ENCODE measurements at regions not wholly inside any gene's neighbourhood (a gene's known extent, or its start where the extent isn't known, plus 50 kb on each side); places are given as distances from the start of the nearest gene placed in this dataset.

DNA sequence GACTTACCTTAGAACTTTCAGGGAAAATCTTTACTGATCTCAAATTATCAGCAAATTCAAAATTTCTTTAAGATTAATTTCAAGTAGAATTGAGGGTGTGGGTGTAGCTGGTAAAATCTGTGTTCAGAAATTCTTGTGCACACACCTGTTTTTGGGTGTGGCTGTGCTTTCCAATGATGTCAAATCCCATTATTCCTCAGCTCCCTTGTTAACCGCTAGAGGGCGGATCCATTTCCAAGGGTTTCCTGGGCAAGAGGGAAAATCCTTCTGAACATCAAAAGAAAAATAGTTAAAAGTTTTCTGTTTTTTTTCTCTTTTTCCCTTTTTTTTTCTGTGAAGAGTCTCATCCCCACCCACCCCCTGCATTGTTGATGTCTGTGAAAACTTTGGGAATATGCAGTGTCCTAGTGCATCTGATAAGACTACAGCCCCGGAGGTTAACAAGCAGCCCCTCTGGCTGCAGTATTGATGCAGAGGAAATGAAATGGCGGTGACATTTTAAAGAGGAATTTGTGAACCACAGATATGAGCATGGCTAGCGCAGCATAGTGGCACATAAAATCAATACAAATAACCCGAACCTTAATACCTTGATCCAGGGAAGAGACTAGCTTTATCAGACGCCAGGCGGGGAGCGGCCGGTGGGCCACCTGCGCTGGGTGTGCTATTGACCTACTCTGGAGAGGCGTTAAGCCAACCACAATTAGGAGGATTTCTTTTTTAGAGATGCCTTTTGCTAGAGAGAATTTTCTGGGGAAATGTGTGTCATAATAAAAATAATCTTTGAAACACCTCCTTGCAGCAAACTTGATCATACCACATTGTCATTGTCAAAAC is 130.9 kb downstream of the FOXA2 start:
- DNase-seq, result no peak
- intact Hi-C loops (cut with DNase I), result no loop called here
- 47 to 75% methylated on average over 12 of the region's 12 CpGs for WGBS, 2 donors
- H3K27ac ChIP-seq, result no peak overlapping the region
- peaks cover 0 to 10% (median 4%) of the 10 kb centered on the region in 4 donors for H3K4me1 ChIP-seq
- H3K27me3 ChIP-seq, result peaks cover 0 to 11% (median 0%) of the 10 kb centered on the region in 3 donors
- TF ChIP-seq POLR2A (IDR thresholded peaks at IDR 0.05), result no peak
- TF ChIP-seq, protein P1, sequence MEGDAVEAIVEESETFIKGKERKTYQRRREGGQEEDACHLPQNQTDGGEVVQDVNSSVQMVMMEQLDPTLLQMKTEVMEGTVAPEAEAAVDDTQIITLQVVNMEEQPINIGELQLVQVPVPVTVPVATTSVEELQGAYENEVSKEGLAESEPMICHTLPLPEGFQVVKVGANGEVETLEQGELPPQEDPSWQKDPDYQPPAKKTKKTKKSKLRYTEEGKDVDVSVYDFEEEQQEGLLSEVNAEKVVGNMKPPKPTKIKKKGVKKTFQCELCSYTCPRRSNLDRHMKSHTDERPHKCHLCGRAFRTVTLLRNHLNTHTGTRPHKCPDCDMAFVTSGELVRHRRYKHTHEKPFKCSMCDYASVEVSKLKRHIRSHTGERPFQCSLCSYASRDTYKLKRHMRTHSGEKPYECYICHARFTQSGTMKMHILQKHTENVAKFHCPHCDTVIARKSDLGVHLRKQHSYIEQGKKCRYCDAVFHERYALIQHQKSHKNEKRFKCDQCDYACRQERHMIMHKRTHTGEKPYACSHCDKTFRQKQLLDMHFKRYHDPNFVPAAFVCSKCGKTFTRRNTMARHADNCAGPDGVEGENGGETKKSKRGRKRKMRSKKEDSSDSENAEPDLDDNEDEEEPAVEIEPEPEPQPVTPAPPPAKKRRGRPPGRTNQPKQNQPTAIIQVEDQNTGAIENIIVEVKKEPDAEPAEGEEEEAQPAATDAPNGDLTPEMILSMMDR (IDR thresholded peaks at IDR 0.05), result peak in 2 of 4 experiments; percentile 18 to 22
- no peaks in the 10 kb centered on the region for H3K9me3 ChIP-seq
- no peaks in the 10 kb centered on the region for H3K36me3 ChIP-seq
- no peak overlapping the region for H3K4me3 ChIP-seq

DNA sequence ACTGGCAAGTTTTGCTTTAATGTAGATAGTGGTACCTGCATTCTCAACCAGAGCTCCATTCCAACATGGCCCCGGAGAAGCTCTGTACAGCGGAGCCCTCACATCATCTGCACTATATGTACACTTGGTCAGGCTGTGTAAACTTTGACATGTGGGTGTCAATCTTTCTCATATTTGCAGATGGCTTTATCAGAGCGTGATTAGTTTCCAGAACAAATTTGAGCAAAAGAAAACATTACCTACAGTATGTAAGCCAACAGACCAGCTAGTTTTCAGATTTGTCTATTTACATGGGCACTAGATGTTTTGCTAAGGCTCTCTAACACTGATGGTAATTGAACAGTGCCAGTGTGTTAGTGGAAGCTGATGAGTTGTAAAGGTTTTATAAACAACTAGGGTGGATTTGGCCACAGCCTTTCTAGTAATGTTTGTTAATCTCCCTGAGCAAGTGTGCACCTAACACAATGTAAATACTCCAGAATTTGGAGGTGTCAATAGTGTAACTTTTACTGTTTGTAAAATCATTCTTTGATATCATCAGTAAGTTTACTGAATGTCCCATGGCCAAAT is 131.8 kb downstream of the FOXA2 start:
- Histone ChIP-seq H3K27me3 (peaks cover 0 to 11% (median 0%) of the 10 kb centered on the region in 3 donors), H3K9me3 (no peaks in the 10 kb centered on the region), H3K4me1 (peaks cover 0 to 10% (median 4%) of the 10 kb centered on the region in 4 donors), H3K4me3 (no peak overlapping the region), H3K27ac (no peak overlapping the region), H3K36me3 (no peaks in the 10 kb centered on the region)
- intact Hi-C loops (cut with DNase I), result no loop called here
- TF ChIP-seq EP300 (IDR thresholded peaks at IDR 0.05) (no peak), POLR2AphosphoS5 (IDR thresholded peaks at IDR 0.05) (no peak), POLR2A (IDR thresholded peaks at IDR 0.05) (no peak)
- TF ChIP-seq, protein P1 (IDR thresholded peaks at IDR 0.05), result no peak
- no peak for DNase-seq
- WGBS, 2 donors, result 26 to 73% methylated on average over 3 of the region's 3 CpGs

DNA sequence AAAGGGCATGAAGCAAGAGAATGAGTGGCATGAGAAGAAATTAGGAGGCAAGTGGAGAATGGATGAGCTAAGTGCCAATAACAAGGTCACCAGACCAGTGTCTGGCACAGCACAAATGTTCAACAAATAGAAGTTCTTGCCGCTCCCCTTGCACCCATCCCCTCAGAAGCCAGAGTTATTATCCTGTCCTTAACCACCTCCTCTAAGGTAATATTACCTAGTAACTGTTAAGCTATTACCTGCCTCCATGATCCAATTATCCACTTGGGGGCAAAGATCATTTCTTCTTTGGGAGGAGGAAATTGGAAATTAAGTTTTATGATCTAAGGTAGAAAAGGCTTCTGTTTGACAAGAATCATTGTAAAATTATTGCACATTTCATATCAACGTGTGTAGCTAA is 133.8 kb downstream of the FOXA2 start:
- TF ChIP-seq EP300 (IDR thresholded peaks at IDR 0.05) (no peak), POLR2AphosphoS5 (IDR thresholded peaks at IDR 0.05) (no peak), POLR2A (IDR thresholded peaks at IDR 0.05) (no peak)
- TF ChIP-seq, protein P1 (IDR thresholded peaks at IDR 0.05), result no peak

DNA sequence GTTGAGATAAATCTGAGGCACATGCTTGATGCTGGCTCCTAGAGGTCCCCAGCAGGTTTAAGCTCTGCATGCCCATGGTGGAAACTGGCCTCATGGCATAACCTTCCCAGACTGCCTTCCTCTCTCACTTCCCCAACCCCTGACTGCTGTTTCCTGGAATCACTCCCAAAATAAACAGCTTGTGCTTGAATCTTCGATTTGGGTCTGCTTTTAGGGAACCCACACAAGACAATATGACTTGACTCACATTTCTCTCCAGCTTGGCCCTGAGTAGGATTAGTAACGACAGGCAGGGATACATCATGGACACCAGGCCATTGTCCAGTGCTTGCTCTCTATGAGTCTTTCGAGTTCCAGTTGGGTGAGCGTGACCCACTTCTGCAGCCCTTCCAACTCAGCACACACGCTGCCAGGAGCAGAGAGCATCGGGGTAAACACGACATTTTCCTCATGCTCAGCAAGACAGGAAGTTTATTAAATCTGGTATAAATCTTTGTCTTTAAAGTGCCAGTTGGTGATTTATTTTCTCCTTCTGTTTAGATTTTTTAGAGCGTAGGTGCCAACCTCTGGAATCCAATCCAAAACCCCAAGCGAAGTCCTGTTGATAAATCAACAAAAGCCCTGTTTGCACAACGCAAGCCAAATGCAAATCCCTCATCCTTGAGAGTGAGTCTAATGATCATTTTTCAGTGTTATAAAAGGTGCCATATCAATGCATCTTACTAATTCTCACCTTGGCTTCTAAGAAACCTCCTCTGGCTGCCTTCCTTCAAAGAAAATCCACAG is 135.0 kb downstream of the FOXA2 start:
- H3K9me3 ChIP-seq, result no peaks in the 10 kb centered on the region
- no peak overlapping the region for H3K27ac ChIP-seq
- no peak overlapping the region for H3K4me3 ChIP-seq
- DNase-seq, result no peak
- TF ChIP-seq POLR2A (IDR thresholded peaks at IDR 0.05) (no peak), EP300 (IDR thresholded peaks at IDR 0.05) (no peak), POLR2AphosphoS5 (IDR thresholded peaks at IDR 0.05) (no peak)
- TF ChIP-seq, protein P1 (IDR thresholded peaks at IDR 0.05), result no peak
- H3K36me3 ChIP-seq, result no peaks in the 10 kb centered on the region
- WGBS, 2 donors, result 40 to 50% methylated on average over 10 of the region's 10 CpGs
- intact Hi-C loops (cut with DNase I), result no loop called here
- peaks cover 0 to 10% (median 4%) of the 10 kb centered on the region in 4 donors for H3K4me1 ChIP-seq
- H3K27me3 ChIP-seq, result peaks cover 0 to 4% (median 0%) of the 10 kb centered on the region in 3 donors

More for the DNA sequence above, 133.8 kb downstream of the FOXA2 start:
- intact Hi-C loops (cut with DNase I), result no loop called here
- Histone ChIP-seq H3K9me3 (no peaks in the 10 kb centered on the region), H3K36me3 (no peaks in the 10 kb centered on the region), H3K4me3 (no peak overlapping the region), H3K4me1 (peaks cover 0 to 10% (median 4%) of the 10 kb centered on the region in 4 donors), H3K27me3 (peaks cover 0 to 9% (median 0%) of the 10 kb centered on the region in 3 donors), H3K27ac (no peak overlapping the region)
- 25 to 63% methylated on average over 2 of the region's 2 CpGs for WGBS, 2 donors
- no peak for DNase-seq

Measured in sigmoid colon (tissue), 6 donors.